ENCODE measurements at regions not wholly inside any gene's neighbourhood (a gene's known extent, or its start where the extent isn't known, plus 50 kb on each side); places are given as distances from the start of the nearest gene placed in this dataset.

DNA sequence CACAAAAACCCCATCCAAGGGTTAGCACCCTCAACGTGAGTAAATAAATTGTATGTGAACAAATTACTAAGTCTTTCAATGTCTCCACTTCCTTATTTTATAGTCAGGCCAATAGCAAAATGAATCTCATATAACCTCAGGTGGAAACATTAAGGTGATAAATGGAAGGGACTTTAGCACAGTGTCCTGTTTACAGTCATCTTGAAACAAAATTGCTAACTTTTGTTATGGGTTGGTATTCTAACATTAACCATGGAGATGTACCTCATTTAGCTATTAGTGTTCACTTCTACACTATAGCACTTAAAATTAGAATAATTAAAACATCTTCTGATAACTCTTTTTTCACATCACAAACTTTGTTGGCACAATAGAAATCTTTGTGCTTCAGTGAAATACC, 255.8 kb upstream of the CNTNAP2 start:
- DNase-seq = no peak
- Histone ChIP-seq H3K27me3 (no peaks in the 10 kb centered on the region), H3K36me3 (no peaks in the 10 kb centered on the region), H3K4me1 (no peaks in the 10 kb centered on the region), H3K27ac (no peak overlapping the region), H3K9me3 (no peaks in the 10 kb centered on the region), H3K4me3 (no peak overlapping the region)
- no peak for ATAC-seq
- TF ChIP-seq, protein P1, sequence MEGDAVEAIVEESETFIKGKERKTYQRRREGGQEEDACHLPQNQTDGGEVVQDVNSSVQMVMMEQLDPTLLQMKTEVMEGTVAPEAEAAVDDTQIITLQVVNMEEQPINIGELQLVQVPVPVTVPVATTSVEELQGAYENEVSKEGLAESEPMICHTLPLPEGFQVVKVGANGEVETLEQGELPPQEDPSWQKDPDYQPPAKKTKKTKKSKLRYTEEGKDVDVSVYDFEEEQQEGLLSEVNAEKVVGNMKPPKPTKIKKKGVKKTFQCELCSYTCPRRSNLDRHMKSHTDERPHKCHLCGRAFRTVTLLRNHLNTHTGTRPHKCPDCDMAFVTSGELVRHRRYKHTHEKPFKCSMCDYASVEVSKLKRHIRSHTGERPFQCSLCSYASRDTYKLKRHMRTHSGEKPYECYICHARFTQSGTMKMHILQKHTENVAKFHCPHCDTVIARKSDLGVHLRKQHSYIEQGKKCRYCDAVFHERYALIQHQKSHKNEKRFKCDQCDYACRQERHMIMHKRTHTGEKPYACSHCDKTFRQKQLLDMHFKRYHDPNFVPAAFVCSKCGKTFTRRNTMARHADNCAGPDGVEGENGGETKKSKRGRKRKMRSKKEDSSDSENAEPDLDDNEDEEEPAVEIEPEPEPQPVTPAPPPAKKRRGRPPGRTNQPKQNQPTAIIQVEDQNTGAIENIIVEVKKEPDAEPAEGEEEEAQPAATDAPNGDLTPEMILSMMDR (IDR thresholded peaks at IDR 0.05) = no peak
- intact Hi-C loops (cut with DNase I) = no loop called here

DNA sequence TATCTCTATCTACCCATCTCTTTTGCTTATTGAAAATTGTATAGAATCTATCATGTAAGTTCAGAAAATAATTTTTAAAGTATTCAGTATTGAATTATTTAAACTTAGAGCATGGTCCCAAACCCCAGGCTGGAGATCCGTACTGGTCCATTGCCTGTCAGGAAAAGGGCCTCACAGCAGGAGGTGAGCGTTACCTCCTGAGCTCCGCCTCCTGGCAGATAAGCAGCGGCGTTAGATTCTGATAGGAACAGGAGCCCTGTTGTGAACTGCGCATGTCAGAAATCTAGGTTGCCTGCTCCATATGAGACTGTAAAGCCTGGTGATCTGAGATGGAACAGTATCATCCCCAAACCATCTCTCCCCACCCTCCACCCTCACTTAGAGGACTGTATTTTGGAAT, 266.0 kb upstream of the CNTNAP2 start:
- no peak overlapping the region for H3K4me3 ChIP-seq
- DNase-seq = no peak
- H3K4me1 ChIP-seq = no peaks in the 10 kb centered on the region
- ATAC-seq = no peak
- no peaks in the 10 kb centered on the region for H3K36me3 ChIP-seq
- H3K27me3 ChIP-seq = no peaks in the 10 kb centered on the region
- TF ChIP-seq, protein P1 (IDR thresholded peaks at IDR 0.05) = no peak
- intact Hi-C loops (cut with DNase I) = no loop called here
- H3K27ac ChIP-seq = no peak overlapping the region
- H3K9me3 ChIP-seq = no peaks in the 10 kb centered on the region

DNA sequence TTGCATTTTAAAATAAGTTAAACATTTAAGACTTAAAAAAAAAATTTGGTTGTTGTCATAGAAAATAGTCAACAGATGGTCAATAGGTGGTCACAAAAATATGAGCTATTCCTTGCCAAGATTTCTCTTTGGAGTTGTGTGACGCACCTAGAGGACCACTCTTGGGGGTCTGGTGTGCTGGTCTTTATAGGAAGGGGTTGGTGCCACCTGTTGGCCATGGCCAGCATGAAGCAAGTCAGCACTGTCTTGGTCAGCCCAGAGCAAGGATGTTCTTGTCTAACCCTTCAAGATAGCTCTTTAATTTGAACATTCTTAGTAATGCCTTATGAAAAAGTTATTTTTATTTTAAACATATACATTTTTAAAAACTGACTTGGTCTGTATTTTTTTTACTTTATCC, 267.9 kb upstream of the CNTNAP2 start:
- TF ChIP-seq, protein P1 (IDR thresholded peaks at IDR 0.05) = peak; percentile 27
- H3K4me1 ChIP-seq = no peaks in the 10 kb centered on the region
- no peaks in the 10 kb centered on the region for H3K27me3 ChIP-seq
- H3K36me3 ChIP-seq = no peaks in the 10 kb centered on the region
- no peak for ATAC-seq
- no peak for DNase-seq
- H3K27ac ChIP-seq = no peak overlapping the region
- H3K4me3 ChIP-seq = no peak overlapping the region
- intact Hi-C loops (cut with DNase I) = no loop called here
- H3K9me3 ChIP-seq = no peaks in the 10 kb centered on the region

DNA sequence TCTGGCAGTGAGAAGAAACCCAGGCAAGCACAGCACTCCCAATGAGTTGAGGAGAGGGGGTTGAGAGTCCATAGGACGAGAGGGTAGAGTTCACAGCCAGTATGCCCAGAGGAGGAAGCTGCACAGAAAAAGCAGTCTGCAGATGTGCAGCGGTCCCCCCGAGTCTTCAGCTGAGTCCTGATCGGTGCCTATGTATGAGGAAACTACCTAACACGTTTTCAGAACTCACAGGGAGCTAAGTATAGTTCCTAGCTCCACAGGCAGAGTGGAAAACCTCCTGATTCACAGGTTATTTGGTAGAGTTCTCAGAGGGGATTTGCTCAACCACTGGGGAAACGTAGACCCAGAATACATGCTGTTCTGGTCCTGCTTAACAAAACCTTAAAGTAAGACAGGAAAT, 271.3 kb upstream of the CNTNAP2 start:
- Histone ChIP-seq H3K27ac (no peak overlapping the region), H3K27me3 (no peaks in the 10 kb centered on the region), H3K4me3 (no peak overlapping the region), H3K36me3 (no peaks in the 10 kb centered on the region), H3K4me1 (no peaks in the 10 kb centered on the region), H3K9me3 (no peaks in the 10 kb centered on the region)
- DNase-seq (no peak), ATAC-seq (no peak)
- TF ChIP-seq, protein P1 (IDR thresholded peaks at IDR 0.05) = no peak
- intact Hi-C loops (cut with DNase I) = no loop called here

DNA sequence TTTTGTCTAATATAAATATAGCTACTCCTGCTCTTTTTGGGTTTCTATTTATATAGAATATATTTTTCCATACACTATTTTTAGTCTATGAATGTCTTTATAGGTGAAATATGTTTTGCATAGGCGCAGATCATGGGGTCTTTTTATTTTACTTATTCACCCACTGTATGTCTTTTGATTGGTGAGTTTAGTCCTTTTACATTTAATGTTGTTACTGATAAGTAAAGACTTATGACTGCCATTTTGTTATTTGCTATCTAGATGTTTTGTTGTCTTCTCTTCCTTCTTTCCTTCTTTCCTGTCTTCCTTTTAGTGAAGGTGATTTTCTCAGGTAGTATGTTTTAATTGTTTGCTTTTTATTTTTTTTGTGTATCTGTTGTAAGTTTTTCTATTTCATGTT, 276.8 kb upstream of the CNTNAP2 start:
- Histone ChIP-seq H3K27me3 (no peaks in the 10 kb centered on the region), H3K4me3 (no peak overlapping the region), H3K36me3 (no peaks in the 10 kb centered on the region), H3K27ac (no peak overlapping the region), H3K9me3 (no peaks in the 10 kb centered on the region), H3K4me1 (no peaks in the 10 kb centered on the region)
- intact Hi-C loops (cut with DNase I) = no loop called here
- DNase-seq = no peak
- ATAC-seq = no peak
- TF ChIP-seq, protein P1 (IDR thresholded peaks at IDR 0.05) = no peak

DNA sequence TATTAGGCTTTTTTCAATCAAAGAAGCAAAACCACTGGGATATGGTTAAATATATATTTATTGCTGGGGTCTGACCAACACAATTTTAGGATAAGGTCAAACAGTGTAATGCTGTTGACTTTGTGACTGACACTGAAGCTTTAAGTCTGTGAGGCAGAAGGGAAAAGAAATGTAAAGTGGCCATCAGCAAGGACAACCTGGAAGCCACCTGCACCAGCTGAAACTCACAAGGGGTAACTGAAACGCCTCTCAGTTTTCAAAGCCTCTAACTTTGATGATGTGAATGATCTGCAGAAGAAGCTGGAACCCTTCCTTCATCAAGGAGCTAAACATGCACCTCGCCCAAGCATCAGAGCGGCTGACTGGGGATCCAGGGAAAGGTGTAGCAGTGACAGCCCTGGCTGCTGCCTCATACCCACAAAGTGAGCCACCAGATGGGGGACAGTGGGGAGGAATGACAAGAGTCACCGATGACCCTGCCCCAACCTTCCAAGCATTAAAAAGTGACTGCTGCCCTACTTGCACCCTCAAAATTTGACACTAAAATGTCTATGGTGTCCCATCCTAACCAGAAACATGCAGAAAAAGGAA, 284.9 kb upstream of the CNTNAP2 start:
- ATAC-seq = no peak
- no peaks in the 10 kb centered on the region for H3K9me3 ChIP-seq
- no peak overlapping the region for H3K4me3 ChIP-seq
- H3K4me1 ChIP-seq = no peaks in the 10 kb centered on the region
- TF ChIP-seq, protein P1 (IDR thresholded peaks at IDR 0.05) = no peak
- intact Hi-C loops (cut with DNase I) = no loop called here
- no peaks in the 10 kb centered on the region for H3K27me3 ChIP-seq
- H3K27ac ChIP-seq = no peak overlapping the region
- no peak for DNase-seq
- H3K36me3 ChIP-seq = no peaks in the 10 kb centered on the region

All from upper lobe of right lung (tissue), 1 donor.